ENCODE measurements at regions not wholly inside any gene's neighbourhood (a gene's known extent, or its start where the extent isn't known, plus 50 kb on each side); places are given as distances from the start of the nearest gene placed in this dataset.

DNA sequence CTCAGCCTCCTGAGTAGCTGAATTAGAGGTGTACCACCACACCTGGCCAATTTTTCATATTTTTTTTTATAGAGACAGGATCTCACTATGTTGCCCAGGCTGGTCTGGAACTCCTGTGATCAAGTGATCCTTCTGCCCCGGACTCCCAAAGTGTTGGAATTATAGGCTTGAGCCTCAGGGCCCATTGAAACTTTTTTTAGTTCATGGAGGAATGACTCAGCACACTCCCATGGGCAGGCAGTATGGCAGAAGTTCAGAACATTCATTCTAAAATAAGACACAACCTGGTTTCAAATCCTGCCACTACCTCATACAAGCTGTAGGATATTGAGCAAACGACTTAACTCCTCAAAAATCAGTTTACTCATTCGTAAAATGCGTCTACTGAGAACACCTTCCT, 320.4 kb upstream of the SP8 start:
- TF ChIP-seq, protein P1, sequence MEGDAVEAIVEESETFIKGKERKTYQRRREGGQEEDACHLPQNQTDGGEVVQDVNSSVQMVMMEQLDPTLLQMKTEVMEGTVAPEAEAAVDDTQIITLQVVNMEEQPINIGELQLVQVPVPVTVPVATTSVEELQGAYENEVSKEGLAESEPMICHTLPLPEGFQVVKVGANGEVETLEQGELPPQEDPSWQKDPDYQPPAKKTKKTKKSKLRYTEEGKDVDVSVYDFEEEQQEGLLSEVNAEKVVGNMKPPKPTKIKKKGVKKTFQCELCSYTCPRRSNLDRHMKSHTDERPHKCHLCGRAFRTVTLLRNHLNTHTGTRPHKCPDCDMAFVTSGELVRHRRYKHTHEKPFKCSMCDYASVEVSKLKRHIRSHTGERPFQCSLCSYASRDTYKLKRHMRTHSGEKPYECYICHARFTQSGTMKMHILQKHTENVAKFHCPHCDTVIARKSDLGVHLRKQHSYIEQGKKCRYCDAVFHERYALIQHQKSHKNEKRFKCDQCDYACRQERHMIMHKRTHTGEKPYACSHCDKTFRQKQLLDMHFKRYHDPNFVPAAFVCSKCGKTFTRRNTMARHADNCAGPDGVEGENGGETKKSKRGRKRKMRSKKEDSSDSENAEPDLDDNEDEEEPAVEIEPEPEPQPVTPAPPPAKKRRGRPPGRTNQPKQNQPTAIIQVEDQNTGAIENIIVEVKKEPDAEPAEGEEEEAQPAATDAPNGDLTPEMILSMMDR (IDR thresholded peaks at IDR 0.05), result no peak
- TF ChIP-seq POLR2A (IDR thresholded peaks at IDR 0.05), result no peak
